GM20000 (cell line): ENCODE measurements at regions not wholly inside any gene's neighbourhood (a gene's known extent, or its start where the extent isn't known, plus 50 kb on each side); places are given as distances from the start of the nearest gene placed in this dataset.
"Not testable (repeated sequence)": the region's sequence is repeated elsewhere in the genome, so short reads cannot be mapped to it uniquely, and the experiment has no call there.

Experiments used
- DNase-seq: peaks from one replicate; pipeline ENCODE4 v3.0.0; 2012; ENCODE audit warnings: low spot score
- TF ChIP-seq, protein P1 (sequence below): IDR thresholded peaks from 2 replicates; pipeline ENCODE4 v1.5.1; 2012; ENCODE audit warnings: mild to moderate bottlenecking, control low read depth; ENCODE audit errors: extremely low read depth, missing control alignments

DNA sequence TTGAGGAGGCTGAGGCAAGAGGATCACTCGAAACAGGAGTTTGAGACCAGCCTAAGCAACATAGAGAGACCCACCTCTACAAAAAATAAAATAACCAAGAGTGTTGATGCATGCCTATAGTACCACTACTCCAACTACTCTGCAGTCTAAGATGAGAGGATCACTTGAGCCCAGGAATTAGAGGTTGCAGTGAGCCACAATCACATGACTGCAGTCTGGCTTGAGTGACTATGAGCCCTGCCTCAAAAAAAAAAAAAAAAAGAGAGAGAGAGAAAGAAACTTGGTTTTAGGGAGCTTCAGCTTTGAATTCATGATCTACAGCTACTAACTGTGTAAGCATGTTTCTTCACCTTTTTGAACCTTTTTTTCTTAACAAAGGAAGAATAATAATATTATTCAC, 119.9 kb downstream of the HNMT start:
- no peak for DNase-seq
- TF ChIP-seq, protein P1, sequence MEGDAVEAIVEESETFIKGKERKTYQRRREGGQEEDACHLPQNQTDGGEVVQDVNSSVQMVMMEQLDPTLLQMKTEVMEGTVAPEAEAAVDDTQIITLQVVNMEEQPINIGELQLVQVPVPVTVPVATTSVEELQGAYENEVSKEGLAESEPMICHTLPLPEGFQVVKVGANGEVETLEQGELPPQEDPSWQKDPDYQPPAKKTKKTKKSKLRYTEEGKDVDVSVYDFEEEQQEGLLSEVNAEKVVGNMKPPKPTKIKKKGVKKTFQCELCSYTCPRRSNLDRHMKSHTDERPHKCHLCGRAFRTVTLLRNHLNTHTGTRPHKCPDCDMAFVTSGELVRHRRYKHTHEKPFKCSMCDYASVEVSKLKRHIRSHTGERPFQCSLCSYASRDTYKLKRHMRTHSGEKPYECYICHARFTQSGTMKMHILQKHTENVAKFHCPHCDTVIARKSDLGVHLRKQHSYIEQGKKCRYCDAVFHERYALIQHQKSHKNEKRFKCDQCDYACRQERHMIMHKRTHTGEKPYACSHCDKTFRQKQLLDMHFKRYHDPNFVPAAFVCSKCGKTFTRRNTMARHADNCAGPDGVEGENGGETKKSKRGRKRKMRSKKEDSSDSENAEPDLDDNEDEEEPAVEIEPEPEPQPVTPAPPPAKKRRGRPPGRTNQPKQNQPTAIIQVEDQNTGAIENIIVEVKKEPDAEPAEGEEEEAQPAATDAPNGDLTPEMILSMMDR, result no peak

DNA sequence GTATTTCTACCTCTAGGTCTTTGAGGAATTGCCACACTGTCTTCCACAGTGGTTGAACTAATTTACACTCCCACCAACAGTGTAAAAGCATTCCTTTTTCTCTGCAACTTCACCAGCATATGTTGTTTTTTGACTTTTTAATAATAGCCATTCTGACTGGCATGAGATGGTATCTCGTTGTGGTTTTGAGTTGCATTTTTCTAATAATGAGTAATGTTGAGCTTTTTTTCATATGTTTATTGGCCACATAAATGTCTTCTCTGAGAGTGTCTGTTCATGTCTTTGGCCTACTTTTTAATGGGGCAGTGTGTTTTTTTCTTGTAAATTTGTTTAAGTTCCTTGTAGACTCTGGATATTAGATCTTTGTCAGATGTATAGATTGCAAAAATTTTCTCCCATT, 121.2 kb downstream of the HNMT start:
- not testable (repeated sequence) for DNase-seq

DNA sequence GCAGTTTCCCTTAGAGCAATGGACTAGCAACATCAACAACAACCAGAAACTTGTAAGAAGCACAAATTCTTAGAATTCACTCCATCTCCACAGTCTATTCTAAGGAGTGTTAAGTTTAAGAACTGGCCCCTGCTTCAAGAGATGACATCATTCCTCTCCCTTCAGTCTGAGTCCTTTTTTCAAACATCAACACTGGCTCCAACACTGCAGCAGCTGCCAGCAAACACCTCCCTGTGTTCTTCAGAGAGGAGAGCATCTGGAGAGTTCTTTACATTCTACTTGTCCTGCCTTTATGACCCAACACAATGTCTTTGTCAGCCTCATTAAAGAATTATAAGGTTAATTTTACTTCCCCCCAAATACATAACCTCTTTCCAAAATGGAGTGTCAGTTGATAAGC, 122.3 kb downstream of the HNMT start:
- DNase-seq, result no peak
- TF ChIP-seq, protein P1, result no peak

DNA sequence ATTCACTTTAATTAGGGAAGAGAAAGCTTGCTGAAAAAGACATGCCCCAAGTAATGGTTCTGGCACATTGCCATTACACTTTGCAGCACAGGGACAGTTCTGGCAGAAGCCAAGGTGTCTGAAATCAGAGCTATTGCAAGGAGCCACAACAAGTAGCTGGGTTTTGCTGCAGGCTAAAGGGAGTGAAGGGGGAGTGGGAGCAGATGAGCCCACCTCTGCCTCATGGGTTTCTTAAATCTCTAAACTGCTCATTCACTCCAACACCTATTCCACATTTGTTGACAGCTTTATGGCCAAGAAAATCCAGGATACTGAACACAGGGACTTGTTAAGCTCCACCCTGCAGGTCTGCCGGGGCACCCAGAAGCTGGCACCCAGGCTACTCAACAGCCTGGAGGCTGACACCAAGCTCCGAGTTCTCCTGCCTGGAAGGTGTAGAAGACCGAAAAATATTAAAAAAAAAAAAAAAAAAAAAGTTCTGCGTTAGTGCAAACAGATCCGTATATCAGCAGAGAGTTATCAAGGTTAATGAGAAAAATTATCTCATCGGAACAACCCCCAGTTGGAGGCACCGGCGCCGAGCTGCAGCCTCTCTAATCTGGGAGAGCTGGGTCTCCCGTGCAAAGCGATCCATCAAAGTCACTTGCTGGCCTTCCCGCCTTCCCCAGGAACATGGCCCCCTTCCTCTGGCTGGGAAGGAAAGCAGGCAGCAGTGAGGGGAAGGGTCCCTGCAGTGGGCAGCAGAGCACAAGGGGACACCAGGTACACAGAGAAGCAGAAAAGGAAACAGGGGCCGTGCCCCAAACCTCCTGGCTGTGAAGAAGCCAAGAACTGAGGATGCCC, 123.7 kb downstream of the HNMT start:
- DNase-seq, result no peak
- TF ChIP-seq, protein P1, result no peak

DNA sequence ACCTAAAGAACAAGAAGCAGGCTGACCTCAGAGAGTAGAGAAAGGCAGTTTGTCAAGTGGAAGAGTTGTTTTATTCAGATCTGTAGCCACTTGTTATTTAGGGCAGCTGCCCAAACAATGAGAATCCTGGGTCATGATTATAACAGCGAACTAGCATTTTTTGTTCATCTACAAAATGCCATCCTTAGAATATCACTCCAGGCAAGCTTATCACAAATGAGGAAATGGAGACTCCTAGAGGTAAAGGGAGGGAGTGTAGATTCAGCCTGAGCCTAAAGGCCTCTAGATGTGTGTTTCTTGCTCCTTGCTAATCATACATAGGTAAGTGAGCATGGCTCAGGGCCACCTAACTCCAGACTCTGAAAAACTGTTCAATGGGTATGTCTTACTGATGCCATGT, 126.1 kb downstream of the HNMT start:
- TF ChIP-seq, protein P1, result peak; percentile 44
- DNase-seq, result peak; percentile 40

DNA sequence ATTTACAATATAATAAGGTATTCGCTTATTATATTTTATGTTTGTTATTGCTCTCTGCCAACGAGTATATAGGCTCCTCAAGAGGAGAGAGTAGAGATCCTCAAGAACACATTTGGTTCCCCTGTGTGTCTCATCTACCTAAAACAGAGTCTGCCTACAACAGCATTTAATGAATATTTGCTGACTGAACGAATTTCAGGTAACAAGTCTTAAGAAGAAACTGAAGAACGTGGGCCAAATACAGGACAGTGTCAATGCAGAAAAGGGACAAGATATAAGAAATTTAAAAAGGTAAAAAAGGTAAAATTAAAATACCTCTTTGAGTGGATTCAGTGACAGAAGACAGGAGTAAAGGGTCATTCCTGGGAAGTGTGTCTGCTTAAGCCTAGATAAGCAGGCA, 129.2 kb downstream of the HNMT start:
- no peak for DNase-seq
- TF ChIP-seq, protein P1, result no peak

DNA sequence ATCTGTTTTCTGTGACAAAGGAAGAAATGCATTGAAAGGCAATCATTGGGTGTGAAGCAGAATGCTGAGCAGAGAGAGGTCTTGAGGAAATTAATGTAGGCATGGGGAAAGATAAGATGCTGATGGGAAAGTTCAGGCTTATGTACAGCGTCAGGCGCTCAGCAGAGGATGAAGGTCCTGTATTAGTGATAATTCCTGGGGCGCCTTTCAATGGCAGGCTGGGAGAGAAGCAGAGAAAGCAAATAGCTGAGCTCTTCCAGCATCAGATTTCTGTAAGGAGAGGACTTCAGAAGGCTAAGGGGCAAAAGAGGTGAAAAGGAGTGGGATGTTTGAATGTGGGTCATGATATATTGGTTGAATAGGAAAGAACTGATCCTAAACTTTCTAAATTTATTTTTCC, 129.8 kb downstream of the HNMT start:
- DNase-seq, result no peak

More for the DNA sequence above, 129.8 kb downstream of the HNMT start:
- TF ChIP-seq, protein P1, result no peak
